ENCODE measurements at regions not wholly inside any gene's neighbourhood (a gene's known extent, or its start where the extent isn't known, plus 50 kb on each side); places are given as distances from the start of the nearest gene placed in this dataset.

- TF ChIP-seq YY1 (IDR thresholded peaks at IDR 0.05; ENCODE audit: insufficient read depth, insufficient read length) (no peak), ZNF274 (IDR thresholded peaks at IDR 0.05; ENCODE audit: low read depth, low read length) (no peak), SUZ12 (IDR thresholded peaks at IDR 0.05; ENCODE audit: extremely low read depth, insufficient read depth, insufficient read length) (no peak)
These were observed 72.7 kb downstream of the FANCF start for GRCh38 chr11:22552885-22553284.
